Activated T-cell treated with anti-CD3 and anti-CD28 coated beads, Interleukin-2, amount 50 U/mL, for 72 hours (primary cell): ENCODE measurements at regions not wholly inside any gene's neighbourhood (a gene's known extent, or its start where the extent isn't known, plus 50 kb on each side); places are given as distances from the start of the nearest gene placed in this dataset.

Experiments used
- ATAC-seq, 2 donors: fragments of 150-1000 bp; cut with Tn5 transposase; replicated peaks in 1 of 2; 2 replicates each; pipeline ENCODE4 v1.10.0; 2021; ENCODE audit warnings: moderate library complexity in 2 of 2, mild to moderate bottlenecking in 1 of 2
- DNase-seq, 2 donors: peaks; one replicate each; pipeline ENCODE4 v3.0.0; 2021 to 2022; ENCODE audit warnings: mixed read lengths in 1 of 2
- H3K27ac Mint-ChIP-seq: one replicate; pipeline ENCODE4 v1.8.0; 2022; ENCODE audit warnings: mild to moderate bottlenecking, moderate library complexity, mixed read lengths
- H3K27me3 Mint-ChIP-seq: one replicate; pipeline ENCODE4 v1.8.0; 2022; ENCODE audit warnings: low read depth, mixed read lengths
- H3K36me3 Mint-ChIP-seq, 2 donors: one replicate each; pipeline ENCODE4 v1.8.0; 2022; ENCODE audit warnings: mixed read lengths in 2 of 2, mild to moderate bottlenecking in 1 of 2; ENCODE audit not compliant: insufficient read depth in 2 of 2
- H3K4me1 Mint-ChIP-seq: one replicate; pipeline ENCODE4 v1.8.0; 2022; ENCODE audit warnings: low read depth, mixed read lengths
- H3K4me3 Mint-ChIP-seq, 2 donors: one replicate each; pipeline ENCODE4 v1.8.0; 2022; ENCODE audit warnings: mild to moderate bottlenecking in 2 of 2, mixed read lengths in 2 of 2, moderate library complexity in 2 of 2
- H3K9me3 Mint-ChIP-seq, 2 donors: one replicate each; pipeline ENCODE4 v1.8.0; 2022; ENCODE audit warnings: mixed read lengths in 2 of 2

DNA sequence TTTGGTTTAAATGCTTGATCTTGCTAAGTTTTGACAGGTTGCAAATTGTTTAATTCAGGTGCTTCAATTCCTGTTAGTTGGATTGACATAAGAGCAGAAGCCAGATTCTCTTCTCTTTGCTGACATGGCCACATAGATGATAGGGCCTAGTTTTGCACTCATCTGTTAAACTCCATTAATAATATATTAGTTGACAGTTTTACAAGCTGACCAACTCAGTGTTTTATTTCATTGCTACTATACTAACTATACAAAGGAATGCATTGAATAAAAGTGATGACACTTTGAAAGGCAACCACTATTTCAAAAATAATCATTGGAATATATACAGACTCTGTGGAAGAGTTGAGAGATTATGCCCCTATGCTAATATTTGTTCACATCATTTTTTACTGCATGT, 255.6 kb upstream of the DPYD start:
- no peak overlapping the region for H3K27ac Mint-ChIP-seq
- ATAC-seq: no peak
- H3K9me3 Mint-ChIP-seq: no peaks in the 10 kb centered on the region
- H3K36me3 Mint-ChIP-seq: no peaks in the 10 kb centered on the region
- no peaks in the 10 kb centered on the region for H3K4me1 Mint-ChIP-seq
- H3K4me3 Mint-ChIP-seq: no peak overlapping the region
- DNase-seq: no peak
- H3K27me3 Mint-ChIP-seq: peaks cover 4% of the 10 kb centered on the region

DNA sequence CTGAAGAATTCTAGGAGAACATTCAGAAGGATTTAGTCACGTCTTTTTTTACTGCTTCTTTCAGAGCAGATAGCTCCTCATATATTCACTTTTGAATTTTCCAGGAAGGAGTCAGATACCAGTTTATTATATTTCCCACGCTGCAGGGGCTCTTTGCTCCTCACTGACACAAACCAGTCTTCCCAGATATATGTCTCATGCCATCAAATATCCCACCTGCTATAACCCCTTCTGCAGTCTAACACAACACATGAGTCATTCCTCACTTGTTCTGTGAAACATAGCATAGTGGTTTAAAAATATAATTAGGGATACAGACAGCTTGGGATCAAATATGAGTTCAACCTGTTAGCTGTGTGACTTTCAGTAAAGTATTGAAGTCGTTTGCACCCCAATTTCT, 251.7 kb upstream of the DPYD start:
- Mint-ChIP-seq H3K9me3 (no peaks in the 10 kb centered on the region), H3K4me1 (no peaks in the 10 kb centered on the region), H3K27me3 (peaks cover 5% of the 10 kb centered on the region), H3K27ac (no peak overlapping the region), H3K36me3 (no peaks in the 10 kb centered on the region), H3K4me3 (no peak overlapping the region)
- ATAC-seq: no peak
- no peak for DNase-seq

- ATAC-seq (no peak), DNase-seq (no peak)
- H3K4me1 Mint-ChIP-seq: no peaks in the 10 kb centered on the region
- H3K36me3 Mint-ChIP-seq: no peaks in the 10 kb centered on the region
- no peaks in the 10 kb centered on the region for H3K9me3 Mint-ChIP-seq
- no peak overlapping the region for H3K27ac Mint-ChIP-seq
- H3K4me3 Mint-ChIP-seq: no peak overlapping the region
- peaks cover 5% of the 10 kb centered on the region for H3K27me3 Mint-ChIP-seq
Observed at GRCh38 chr1:98172022-98172421, 251.2 kb upstream of the DPYD start.

- Mint-ChIP-seq H3K4me3 (no peak overlapping the region), H3K36me3 (no peaks in the 10 kb centered on the region), H3K4me1 (no peaks in the 10 kb centered on the region), H3K27me3 (no peaks in the 10 kb centered on the region), H3K9me3 (peaks cover 0 to 2% of the 10 kb centered on the region in 2 donors), H3K27ac (no peak overlapping the region)
- DNase-seq (no peak), ATAC-seq (no peak)
Observed at GRCh38 chr1:98164509-98164908, 243.7 kb upstream of the DPYD start.

- Mint-ChIP-seq H3K4me1 (no peaks in the 10 kb centered on the region), H3K36me3 (peaks cover 2% of the 10 kb centered on the region in 2 donors), H3K4me3 (no peak overlapping the region), H3K27me3 (no peaks in the 10 kb centered on the region), H3K9me3 (peaks cover 7 to 9% of the 10 kb centered on the region in 2 donors), H3K27ac (no peak overlapping the region)
- DNase-seq (no peak), ATAC-seq (no peak)
Observed at GRCh38 chr1:98157524-98158313, 236.9 kb upstream of the DPYD start.

- Mint-ChIP-seq H3K36me3 (no peaks in the 10 kb centered on the region), H3K4me3 (no peak overlapping the region), H3K27me3 (no peaks in the 10 kb centered on the region)
Observed at GRCh38 chr1:98147280-98147679, 226.4 kb upstream of the DPYD start.

GRCh38 chr1:98145655-98146054, 224.8 kb upstream of the DPYD start:
- no peaks in the 10 kb centered on the region for H3K27me3 Mint-ChIP-seq
- H3K9me3 Mint-ChIP-seq: peaks cover 4% of the 10 kb centered on the region in 2 donors
- ATAC-seq: no peak
- no peaks in the 10 kb centered on the region for H3K36me3 Mint-ChIP-seq
- no peaks in the 10 kb centered on the region for H3K4me1 Mint-ChIP-seq
- H3K27ac Mint-ChIP-seq: no peak overlapping the region
- H3K4me3 Mint-ChIP-seq: no peak overlapping the region
- no peak for DNase-seq

More at GRCh38 chr1:98147280-98147679, 226.4 kb upstream of the DPYD start:
- H3K27ac Mint-ChIP-seq: no peak overlapping the region
- peaks cover 4 to 9% of the 10 kb centered on the region in 2 donors for H3K9me3 Mint-ChIP-seq
- ATAC-seq (no peak), DNase-seq (no peak)
- no peaks in the 10 kb centered on the region for H3K4me1 Mint-ChIP-seq

DNA sequence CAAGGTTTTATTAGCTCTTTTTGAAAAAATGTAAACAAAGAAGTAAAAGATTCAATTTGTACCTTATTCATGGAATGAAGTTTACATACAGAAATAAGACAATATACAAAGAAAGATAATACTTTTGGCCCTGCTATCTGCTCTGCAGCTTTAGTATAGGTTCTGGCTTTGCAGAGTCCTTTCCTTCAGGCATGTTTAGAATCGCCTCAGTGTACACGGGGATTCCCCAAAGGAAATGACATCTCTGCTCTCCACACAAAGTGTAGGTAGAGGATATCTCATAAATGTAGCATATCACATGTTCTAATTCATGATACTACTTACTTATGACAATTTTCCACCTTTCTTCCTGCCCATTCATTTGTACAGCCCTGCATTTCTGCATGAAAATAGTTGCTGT, 222.6 kb upstream of the DPYD start:
- Mint-ChIP-seq H3K36me3 (no peaks in the 10 kb centered on the region), H3K27me3 (no peaks in the 10 kb centered on the region), H3K4me1 (no peaks in the 10 kb centered on the region), H3K27ac (no peak overlapping the region), H3K4me3 (no peak overlapping the region), H3K9me3 (peaks cover 0 to 4% of the 10 kb centered on the region in 2 donors)
- no peak for DNase-seq
- no peak for ATAC-seq

DNA sequence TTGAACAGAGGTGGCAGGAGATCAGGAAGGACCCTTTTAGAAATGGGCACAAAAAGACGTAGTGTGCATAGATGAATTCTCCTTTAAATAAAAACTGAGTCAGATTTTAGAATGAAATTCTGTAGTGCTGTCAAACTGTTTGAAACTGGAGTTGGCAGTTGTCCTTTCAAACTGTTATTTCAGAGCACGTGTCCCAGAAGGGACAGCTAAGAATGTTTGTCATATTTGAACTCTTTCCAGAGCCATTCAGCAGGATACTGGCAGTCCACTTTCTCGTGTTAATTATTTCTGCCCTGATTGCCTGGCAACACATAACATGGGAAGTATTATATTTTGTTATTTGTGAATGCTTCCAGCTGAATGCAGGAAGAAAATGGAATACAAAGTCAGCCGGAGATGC, 212.3 kb upstream of the DPYD start:
- Mint-ChIP-seq H3K27me3 (no peaks in the 10 kb centered on the region), H3K4me1 (no peaks in the 10 kb centered on the region), H3K27ac (no peak overlapping the region), H3K36me3 (no peaks in the 10 kb centered on the region), H3K9me3 (no peaks in the 10 kb centered on the region), H3K4me3 (no peak overlapping the region)
- DNase-seq (no peak), ATAC-seq (no peak)

GRCh38 chr1:98130408-98130807, 209.6 kb upstream of the DPYD start:
- no peak for DNase-seq
- peaks cover 0 to under 1% of the 10 kb centered on the region in 2 donors for H3K9me3 Mint-ChIP-seq
- no peak overlapping the region for H3K4me3 Mint-ChIP-seq
- H3K27me3 Mint-ChIP-seq: no peaks in the 10 kb centered on the region
- no peak overlapping the region for H3K27ac Mint-ChIP-seq
- H3K36me3 Mint-ChIP-seq: no peaks in the 10 kb centered on the region
- no peak for ATAC-seq
- no peaks in the 10 kb centered on the region for H3K4me1 Mint-ChIP-seq

- DNase-seq: no peak
- peaks cover 0 to 1% of the 10 kb centered on the region in 2 donors for H3K9me3 Mint-ChIP-seq
- no peaks in the 10 kb centered on the region for H3K27me3 Mint-ChIP-seq
- no peaks in the 10 kb centered on the region for H3K36me3 Mint-ChIP-seq
- no peak overlapping the region for H3K4me3 Mint-ChIP-seq
- no peak overlapping the region for H3K27ac Mint-ChIP-seq
- ATAC-seq: no peak
- no peaks in the 10 kb centered on the region for H3K4me1 Mint-ChIP-seq
Observed at GRCh38 chr1:98129491-98129890, 208.7 kb upstream of the DPYD start.

DNA sequence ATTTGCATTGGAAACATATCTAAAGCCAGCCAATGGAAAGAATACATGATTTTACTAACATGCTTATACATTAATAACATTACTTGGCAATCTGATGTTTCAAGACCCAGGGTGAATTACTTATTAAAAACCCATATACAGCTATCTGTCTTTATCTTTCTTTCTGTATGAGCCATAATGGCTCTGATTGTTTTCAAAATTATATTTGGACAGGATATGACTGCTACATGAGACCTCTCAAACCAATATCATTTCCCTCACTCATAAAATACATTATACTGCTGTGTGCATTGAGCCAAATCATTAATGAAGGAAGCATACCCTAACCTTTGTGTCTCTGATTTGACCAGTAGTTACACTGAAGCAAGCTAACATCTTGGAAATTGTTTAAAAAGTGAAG, 205.9 kb upstream of the DPYD start:
- H3K27ac Mint-ChIP-seq: no peak overlapping the region
- no peak for ATAC-seq
- no peak overlapping the region for H3K4me3 Mint-ChIP-seq
- H3K27me3 Mint-ChIP-seq: no peaks in the 10 kb centered on the region
- no peaks in the 10 kb centered on the region for H3K36me3 Mint-ChIP-seq
- no peaks in the 10 kb centered on the region for H3K4me1 Mint-ChIP-seq
- peaks cover 0 to 5% of the 10 kb centered on the region in 2 donors for H3K9me3 Mint-ChIP-seq
- DNase-seq: no peak

DNA sequence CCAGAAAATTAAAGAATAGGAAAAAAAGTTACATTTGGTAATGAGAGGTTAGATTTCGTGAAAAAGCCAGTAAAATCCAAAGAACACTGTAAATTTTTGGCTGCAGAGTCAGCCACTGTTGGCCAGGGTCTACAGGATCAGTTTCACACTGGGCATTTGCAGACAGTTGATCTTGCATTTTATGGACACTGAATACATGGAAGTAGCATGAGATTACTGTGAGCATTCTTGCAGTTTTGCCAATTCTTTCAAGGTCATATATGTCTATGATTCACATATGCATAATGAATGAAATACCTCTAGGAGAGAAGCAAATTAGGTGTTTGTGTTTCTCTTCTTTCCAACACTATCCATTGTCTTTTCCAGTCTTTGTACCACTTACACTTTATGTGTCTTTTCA, 200.8 kb upstream of the DPYD start:
- DNase-seq (no peak), ATAC-seq (no peak)
- no peaks in the 10 kb centered on the region for H3K36me3 Mint-ChIP-seq
- H3K4me1 Mint-ChIP-seq: no peaks in the 10 kb centered on the region
- no peaks in the 10 kb centered on the region for H3K27me3 Mint-ChIP-seq
- H3K4me3 Mint-ChIP-seq: no peak overlapping the region
- H3K9me3 Mint-ChIP-seq: peaks cover 0 to 5% of the 10 kb centered on the region in 2 donors
- H3K27ac Mint-ChIP-seq: no peak overlapping the region

DNA sequence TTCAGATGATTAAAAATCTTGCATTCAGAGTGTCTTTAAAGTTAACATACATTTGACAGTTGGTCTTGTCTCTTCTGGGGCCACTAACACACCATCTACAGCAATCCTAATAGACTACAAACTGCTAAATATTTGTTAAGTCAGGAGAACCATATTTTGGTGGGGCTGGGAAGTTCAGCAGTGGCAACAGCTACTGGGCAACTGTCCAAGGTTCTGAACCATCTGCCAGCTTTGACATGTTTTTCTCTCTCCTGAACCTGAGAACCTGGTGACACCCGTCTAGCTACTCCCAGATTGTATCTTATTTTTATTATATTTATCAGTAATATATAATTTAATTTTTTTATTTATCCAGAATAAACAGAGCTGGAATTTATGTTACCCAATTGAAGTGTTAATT, 199.0 kb upstream of the DPYD start:
- no peaks in the 10 kb centered on the region for H3K36me3 Mint-ChIP-seq
- no peaks in the 10 kb centered on the region for H3K4me1 Mint-ChIP-seq
- peaks cover 0 to 3% of the 10 kb centered on the region in 2 donors for H3K9me3 Mint-ChIP-seq
- DNase-seq (no peak), ATAC-seq (no peak)
- no peak overlapping the region for H3K27ac Mint-ChIP-seq
- no peaks in the 10 kb centered on the region for H3K27me3 Mint-ChIP-seq
- no peak overlapping the region for H3K4me3 Mint-ChIP-seq
